IMR-90 (cell line): ENCODE measurements at regions not wholly inside any gene's neighbourhood (a gene's known extent, or its start where the extent isn't known, plus 50 kb on each side); places are given as distances from the start of the nearest gene placed in this dataset.

Experiments
- BHLHE40 ChIP-seq: fragments of 150-350 bp; IDR thresholded peaks from 2 replicates; pipeline ENCODE4 v1.6.1; 2016; ENCODE audit warnings: mild to moderate bottlenecking, low read depth, low read length
- CHD1 ChIP-seq: IDR thresholded peaks from 2 replicates; pipeline ENCODE4 v1.6.1; 2012; ENCODE audit warnings: low read depth, low read length, improper control_type of control experiment
- CTCF ChIP-seq: conservative IDR thresholded peaks from 2 replicates; pipeline ENCODE4 v1.5.1; 2012; ENCODE audit warnings: mild to moderate bottlenecking, low read depth, low read length, improper control_type of control experiment
- ELK1 ChIP-seq: fragments of 150-350 bp; IDR thresholded peaks from 2 replicates; pipeline ENCODE4 v1.6.1; 2016; ENCODE audit warnings: low read depth, mild to moderate bottlenecking, low read length, moderate library complexity, borderline replicate concordance
- MAFK ChIP-seq: IDR thresholded peaks from 2 replicates; pipeline ENCODE4 v1.6.1; 2012; ENCODE audit warnings: low read depth, low read length, improper control_type of control experiment
- MXI1 ChIP-seq: IDR thresholded peaks from 2 replicates; pipeline ENCODE4 v1.6.1; 2012; ENCODE audit warnings: low read depth, mild to moderate bottlenecking, low read length, moderate library complexity, borderline replicate concordance
- NFE2L2 ChIP-seq: fragments of 150-350 bp; IDR thresholded peaks from 2 replicates; pipeline ENCODE4 v1.6.1; 2016; ENCODE audit warnings: low read depth, mild to moderate bottlenecking, low read length
- POLR2A ChIP-seq: IDR thresholded peaks from 2 replicates; pipeline ENCODE4 v1.6.1; 2012; ENCODE audit warnings: mild to moderate bottlenecking, low read depth, low read length
- RAD21 ChIP-seq: IDR thresholded peaks from 2 replicates; pipeline ENCODE4 v1.6.1; 2012; ENCODE audit warnings: low read length, improper control_type of control experiment
- SMC3 ChIP-seq: fragments of 150-350 bp; IDR thresholded peaks from 2 replicates; pipeline ENCODE4 v1.6.1; 2016; ENCODE audit warnings: low read depth, mild to moderate bottlenecking, antibody characterized with exemption, low read length, moderate library complexity
- USF2 ChIP-seq: fragments of 150-350 bp; IDR thresholded peaks from 2 replicates; pipeline ENCODE4 v1.6.1; 2017; ENCODE audit warnings: mild to moderate bottlenecking, antibody characterized with exemption, low read length, low read depth

GRCh38 chr17:14442798-14443528 lies 142.1 kb downstream of the HS3ST3B1 start:
- TF ChIP-seq CTCF (no peak), ELK1 (no peak), MXI1 (no peak), MAFK (no peak), CHD1 (no peak), SMC3 (no peak), POLR2A (no peak), RAD21 (no peak), BHLHE40 (peak; percentile 42; the same call in 1 of the 2 replicates), NFE2L2 (no peak), USF2 (no peak)
